HPDE6-E6E7 (cell line): ENCODE measurements at regions not wholly inside any gene's neighbourhood (a gene's known extent, or its start where the extent isn't known, plus 50 kb on each side); places are given as distances from the start of the nearest gene placed in this dataset.
"Not testable (repeated sequence)": the region's sequence is repeated elsewhere in the genome, so short reads cannot be mapped to it uniquely, and the experiment has no call there.

Source experiments
- DNase-seq: peaks from one replicate; pipeline ENCODE4 v3.0.0; 2011; ENCODE audit warnings: missing footprints; ENCODE audit errors: extremely low spot score

GRCh38 chr3:176632925-176633324 lies 564.4 kb downstream of the TBL1XR1 start:
- DNase-seq = no peak

DNA sequence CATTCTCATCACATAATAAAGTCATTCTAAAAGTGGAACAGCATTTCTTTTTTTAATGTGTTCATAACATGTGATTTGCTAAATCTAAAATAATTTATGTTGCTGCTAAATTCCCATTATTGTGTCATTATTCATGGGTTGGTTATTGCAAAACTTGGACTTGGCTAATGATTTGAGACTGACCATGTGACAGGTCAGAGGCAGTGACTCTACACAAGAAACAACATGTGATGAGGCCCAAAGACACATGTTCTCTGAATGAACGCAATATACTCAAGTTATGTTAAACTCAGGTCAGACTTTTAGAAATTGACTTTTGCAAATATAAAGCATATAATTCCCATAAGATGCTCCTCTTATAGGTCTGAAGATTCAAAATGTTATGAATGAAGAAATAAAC lies 566.1 kb downstream of the TBL1XR1 start:
- DNase-seq = no peak

DNA sequence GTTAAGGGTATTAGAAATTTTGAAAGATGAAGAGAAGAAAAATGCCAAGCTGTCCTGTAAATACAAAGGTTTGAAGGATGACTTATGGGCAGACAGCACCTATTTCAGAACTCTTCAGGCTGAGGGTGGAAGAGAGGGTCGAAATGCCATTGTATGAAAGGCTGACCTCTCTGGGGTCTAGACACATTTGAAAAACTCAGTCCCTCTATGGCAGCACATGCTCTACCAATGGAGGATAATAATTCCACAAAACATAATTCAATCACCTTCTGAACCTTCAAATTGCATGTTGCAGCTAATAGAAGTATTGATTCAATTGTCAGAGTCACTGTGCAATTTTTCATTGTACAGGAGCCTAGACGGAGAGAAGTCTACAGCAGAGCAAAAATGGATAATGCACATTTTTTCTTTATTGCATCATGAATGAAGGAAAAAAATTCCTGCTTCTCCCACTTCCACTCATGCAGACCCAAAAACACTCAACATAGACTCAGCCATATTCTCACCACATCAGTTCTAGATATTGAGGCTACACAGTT lies 569.1 kb downstream of the TBL1XR1 start:
- DNase-seq = no peak

DNA sequence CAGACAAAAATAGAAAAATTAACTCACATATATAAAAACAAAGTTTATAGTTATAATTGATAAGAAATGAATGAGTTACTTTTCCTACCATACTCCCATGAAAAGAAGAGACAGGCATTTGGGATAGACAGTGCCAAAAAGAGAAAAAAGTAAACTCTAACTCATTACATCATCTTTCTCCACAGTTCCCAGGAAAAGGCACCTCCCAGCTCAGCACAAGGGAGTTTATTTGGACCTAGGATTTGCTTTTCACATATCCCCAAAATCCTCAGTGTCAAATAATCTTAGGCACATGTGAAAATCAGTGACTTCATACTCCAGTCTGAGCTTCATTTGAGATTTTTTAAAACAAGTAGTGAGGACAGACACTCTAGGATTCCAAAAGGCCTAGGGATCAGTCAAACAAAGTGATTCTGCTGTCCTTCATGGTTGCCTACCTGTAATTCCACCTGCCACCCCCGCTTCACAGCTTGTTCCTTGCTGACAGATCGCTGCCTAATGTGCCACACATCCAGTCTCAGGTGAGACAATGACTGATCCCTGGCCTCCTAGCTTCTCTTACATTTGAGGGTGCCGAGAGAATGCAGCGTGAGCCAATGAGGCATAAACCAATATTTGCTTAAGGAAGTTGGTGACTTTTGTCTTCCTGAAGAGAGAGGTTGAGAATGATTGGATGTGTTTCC lies 573.7 kb downstream of the TBL1XR1 start:
- no peak for DNase-seq

- DNase-seq = no peak
These were observed 577.4 kb downstream of the TBL1XR1 start for GRCh38 chr3:176619833-176620232.

DNA sequence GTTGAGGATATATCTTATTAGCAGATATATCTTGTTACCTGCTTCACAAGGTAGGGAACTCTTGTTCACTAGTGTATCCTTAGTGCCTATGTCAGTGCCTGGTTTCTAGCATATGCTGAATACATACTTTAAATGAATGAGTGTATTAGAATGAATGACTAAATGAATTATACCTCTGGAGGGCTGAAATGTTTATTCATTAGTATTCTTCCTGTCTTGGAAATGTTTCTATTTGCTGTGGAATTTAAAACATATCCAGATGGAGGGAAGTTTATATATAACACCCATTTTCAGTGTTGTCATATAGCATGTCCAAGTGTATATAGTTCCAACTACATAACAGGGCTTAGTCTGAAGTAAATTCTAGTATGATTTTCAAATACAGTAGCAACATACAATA lies 581.5 kb downstream of the TBL1XR1 start:
- DNase-seq = no peak

DNA sequence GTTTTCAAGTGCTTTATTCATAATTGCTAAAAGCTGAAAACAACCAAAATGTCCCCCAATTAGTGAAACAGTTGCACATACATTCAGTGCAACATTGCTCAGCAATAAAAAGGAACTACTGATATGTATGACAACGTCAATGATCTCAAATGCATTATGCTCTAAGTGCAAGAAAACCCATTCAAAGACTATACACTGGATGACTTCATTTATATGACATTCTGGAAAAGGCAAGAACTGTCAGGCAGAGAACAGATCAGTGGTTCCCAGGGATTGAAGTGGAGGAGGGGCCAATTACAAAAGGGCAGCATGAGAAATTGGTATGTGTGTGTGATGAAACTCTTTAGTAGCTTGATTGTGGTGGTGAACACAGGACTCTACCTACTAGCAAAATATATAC lies 585.6 kb downstream of the TBL1XR1 start:
- DNase-seq = no peak

DNA sequence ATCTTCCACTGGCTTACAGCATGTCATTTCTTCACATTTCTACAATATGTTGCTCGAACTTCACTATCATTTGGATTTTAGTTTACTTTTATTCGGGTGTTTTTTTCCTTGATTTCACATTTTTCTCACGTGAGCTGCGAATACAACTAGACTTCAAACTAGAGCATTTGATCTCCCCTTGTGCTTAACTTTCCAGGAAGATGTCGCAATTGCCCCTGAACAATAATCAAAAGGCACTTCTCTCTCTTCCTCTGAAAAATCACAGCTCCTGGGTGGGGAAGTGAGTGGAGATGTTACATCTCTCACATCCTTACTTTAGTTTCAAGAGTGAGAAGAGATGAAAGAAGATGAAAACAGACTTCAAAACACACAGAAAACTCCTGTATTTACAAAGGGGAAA lies 587.9 kb downstream of the TBL1XR1 start:
- no peak for DNase-seq

- not testable (repeated sequence) for DNase-seq
These were observed 591.7 kb downstream of the TBL1XR1 start for GRCh38 chr3:176605553-176605952.

DNA sequence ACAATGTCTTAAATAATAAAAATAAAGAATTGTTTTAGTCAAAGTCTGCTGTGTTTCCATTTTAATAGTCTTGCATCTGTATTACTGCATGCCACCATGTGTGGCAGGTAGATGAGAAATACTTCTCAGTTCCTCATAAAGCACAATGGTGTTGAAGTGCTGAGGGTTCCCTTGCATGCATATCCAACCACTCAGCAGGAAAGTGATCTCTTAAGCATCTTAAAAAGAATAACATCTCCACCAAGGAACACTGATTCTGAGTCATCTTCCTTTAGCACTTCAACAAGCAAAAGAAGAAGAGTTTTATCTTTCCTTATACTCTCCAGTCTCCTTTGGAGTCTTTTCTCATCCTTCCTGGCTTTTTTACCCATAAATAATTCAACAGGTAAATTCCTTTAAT lies 602.0 kb downstream of the TBL1XR1 start:
- no peak for DNase-seq

GRCh38 chr3:176590722-176591121 lies 606.6 kb downstream of the TBL1XR1 start:
- DNase-seq = no peak

- no peak for DNase-seq
These were observed 610.2 kb downstream of the TBL1XR1 start for GRCh38 chr3:176587089-176587488.

- DNase-seq = no peak
These were observed 612.7 kb downstream of the TBL1XR1 start for GRCh38 chr3:176584413-176585176.

- no peak for DNase-seq
These were observed 613.3 kb downstream of the TBL1XR1 start for GRCh38 chr3:176583956-176584355.

- no peak for DNase-seq
These were observed 615.7 kb downstream of the TBL1XR1 start for GRCh38 chr3:176581589-176581988.

DNA sequence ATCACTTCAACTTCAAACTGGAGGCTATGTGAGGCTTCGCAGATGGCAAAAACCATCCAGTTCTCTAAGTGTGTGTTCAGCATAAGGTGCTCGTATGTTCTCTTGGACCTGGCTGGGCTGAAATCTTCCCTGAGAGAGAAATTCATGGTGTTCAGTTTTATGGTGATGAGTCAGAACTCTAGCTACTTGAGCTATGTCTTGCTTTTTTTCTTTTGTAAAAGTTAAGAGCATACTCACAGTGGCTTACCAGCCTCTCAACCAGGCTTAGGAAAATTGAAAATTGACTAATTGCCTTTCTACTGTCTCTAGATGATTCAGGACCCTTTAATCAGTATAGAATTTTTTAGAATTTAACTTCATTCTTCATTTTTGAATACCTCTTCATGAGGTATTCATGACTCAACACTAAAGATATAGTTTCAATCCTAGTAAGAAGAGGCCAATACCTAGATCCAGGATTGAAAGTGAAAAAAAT lies 617.5 kb downstream of the TBL1XR1 start:
- no peak for DNase-seq

GRCh38 chr3:176578316-176578715 lies 619.0 kb downstream of the TBL1XR1 start:
- DNase-seq = no peak

- DNase-seq = no peak
These were observed 619.8 kb downstream of the TBL1XR1 start for GRCh38 chr3:176577447-176577846.

DNA sequence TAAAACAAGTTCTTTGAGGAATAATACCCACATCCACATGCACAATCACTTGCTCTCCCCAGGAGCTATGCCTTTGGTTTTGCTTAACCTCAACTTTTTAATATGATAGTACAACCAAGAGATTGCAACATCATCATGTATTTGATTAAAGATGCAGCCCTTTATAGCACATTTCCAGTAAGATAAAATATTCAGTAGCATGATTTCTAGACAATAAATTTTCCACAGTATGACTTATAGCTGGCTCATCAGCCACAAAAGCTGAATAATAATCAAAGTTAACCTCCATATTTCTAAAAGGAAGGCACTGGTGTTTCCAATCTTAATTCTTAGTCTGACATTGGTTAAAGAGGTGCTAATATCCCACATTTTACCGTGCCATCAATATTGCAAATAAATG lies 622.5 kb downstream of the TBL1XR1 start:
- no peak for DNase-seq

- DNase-seq = no peak
These were observed 625.4 kb downstream of the TBL1XR1 start for GRCh38 chr3:176571926-176572325.

DNA sequence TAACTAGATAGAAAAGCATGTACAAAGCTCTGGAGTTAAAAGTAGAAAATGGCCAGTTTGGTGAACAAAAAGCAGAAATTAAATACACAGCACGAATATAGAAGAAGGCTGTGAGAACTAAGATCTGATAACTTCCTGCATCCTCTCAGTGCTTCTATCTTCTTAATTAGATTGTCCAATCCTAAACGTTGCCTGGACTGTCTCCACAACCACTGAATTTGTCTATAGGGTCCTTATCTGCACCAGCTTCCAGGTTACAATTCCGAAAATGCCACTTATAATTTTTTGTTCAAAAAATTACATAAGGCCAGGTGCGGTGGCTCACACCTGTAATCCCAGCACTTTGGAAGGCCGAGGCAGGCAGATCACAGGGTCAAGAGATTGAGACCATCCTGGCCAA lies 626.3 kb downstream of the TBL1XR1 start:
- no peak for DNase-seq

- no peak for DNase-seq
These were observed 629.1 kb downstream of the TBL1XR1 start for GRCh38 chr3:176568189-176568588.

- no peak for DNase-seq
These were observed 630.5 kb downstream of the TBL1XR1 start for GRCh38 chr3:176566757-176567156.
